Large intestine (tissue), 3 donors: ENCODE measurements at regions not wholly inside any gene's neighbourhood (a gene's known extent, or its start where the extent isn't known, plus 50 kb on each side); places are given as distances from the start of the nearest gene placed in this dataset.
"Not testable (repeated sequence)": the region's sequence is repeated elsewhere in the genome, so short reads cannot be mapped to it uniquely, and the experiment has no call there.

ENCODE experiments used
- DNase-seq, 2 donors: peaks; one replicate each; pipeline versions ENCODE4 v3.0.0 to v3.0.0-alpha.2; 2013
- H3K27ac ChIP-seq: one replicate; pipeline ENCODE4 v1.5.1; 2013; ENCODE audit warnings: low read length
- H3K27me3 ChIP-seq: 2 replicates; pipeline ENCODE4 v1.6.1; 2013; ENCODE audit warnings: low read length; ENCODE audit not compliant: control insufficient read depth, insufficient read depth
- H3K36me3 ChIP-seq: 2 replicates; pipeline ENCODE4 v1.6.1; 2013; ENCODE audit warnings: low read length; ENCODE audit not compliant: control insufficient read depth, insufficient read depth
- H3K4me1 ChIP-seq: one replicate; pipeline ENCODE4 v1.6.1; 2013; ENCODE audit warnings: low read length; ENCODE audit not compliant: control insufficient read depth, insufficient read depth
- H3K4me3 ChIP-seq: one replicate; pipeline ENCODE4 v1.5.1; 2013; ENCODE audit warnings: low read length
- H3K9me3 ChIP-seq: one replicate; pipeline ENCODE4 v1.6.1; 2013; ENCODE audit warnings: mild to moderate bottlenecking, low read depth, low read length, moderate library complexity; ENCODE audit not compliant: control insufficient read depth
- WGBS: methylation state at CpG from one replicate; pipeline ENCODE4 v1.1.5; 2013; ENCODE audit warnings: low lambda C conversion rate; ENCODE audit not compliant: insufficient coverage; 5-methylcytosine and 5-hydroxymethylcytosine counted together

DNA sequence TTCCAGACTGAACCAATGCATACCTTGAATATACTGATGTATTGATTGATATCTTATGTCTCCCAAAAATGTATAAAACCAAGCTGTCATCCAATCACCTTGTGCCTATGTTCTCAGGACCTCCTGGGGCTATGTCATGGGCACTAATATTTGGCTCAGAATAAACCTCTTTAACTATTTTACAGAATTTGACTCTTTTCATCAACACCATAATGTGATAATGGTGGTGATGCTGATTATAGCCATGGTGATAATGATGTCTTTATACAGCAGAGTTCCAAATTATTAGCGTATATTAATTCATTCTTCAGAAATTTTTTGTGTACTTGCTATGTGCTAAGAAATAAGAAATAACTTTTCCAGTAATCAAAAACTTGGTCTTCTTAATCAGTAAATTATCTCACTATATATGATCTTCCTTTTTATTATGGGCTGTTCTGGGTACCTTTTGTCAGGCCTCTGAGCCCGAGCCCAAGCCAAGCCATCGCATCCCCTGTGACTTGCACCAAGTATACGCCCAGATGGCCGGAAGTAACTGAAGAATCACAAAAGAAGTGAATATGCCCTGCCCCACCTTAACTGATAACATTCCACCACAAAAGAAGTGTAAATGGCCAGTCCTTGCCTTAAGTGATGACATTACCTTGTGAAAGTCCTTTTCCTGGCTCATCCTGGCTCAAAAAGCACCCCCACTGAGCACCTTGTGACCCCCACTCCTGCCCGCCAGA, 496.2 kb upstream of the MMS22L start:
- DNase-seq, H3K27ac ChIP-seq: not testable (repeated sequence)
- WGBS, result no CpG with 5 or more reads among the region's 6 CpGs

DNA sequence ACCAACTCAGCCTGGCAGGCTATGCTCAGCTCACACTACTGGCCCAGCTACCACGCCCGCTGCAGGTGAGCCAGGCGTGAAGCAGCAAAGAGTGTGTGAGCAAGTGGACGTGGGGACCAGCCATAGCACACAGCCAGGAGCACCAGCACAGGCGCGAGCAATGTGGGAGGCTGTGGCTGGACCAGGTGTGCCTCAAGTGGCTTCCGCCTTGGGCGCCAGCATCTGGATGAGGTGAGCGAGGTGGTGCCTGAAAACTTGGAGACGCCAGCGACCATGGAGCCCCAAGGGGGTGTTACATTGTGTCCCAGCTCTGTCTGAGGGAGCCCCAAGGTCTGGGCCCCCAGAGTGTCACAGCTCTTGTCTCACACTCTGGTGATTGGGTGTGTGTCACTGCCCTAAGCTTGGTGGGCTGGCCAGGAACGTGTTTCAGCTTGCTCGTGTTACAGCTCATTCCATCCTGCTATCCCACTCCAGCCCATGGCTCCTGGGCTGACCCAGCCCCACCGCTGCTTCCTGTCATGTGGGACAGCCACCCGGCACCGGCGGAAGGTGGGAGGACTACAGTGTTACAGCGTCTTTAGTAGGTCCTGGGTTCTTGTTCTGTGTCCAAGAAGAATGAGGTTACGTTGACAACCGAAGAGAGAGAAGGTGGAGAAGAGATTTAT, 508.0 kb upstream of the MMS22L start:
- WGBS, result 93% methylated on average over 3 of the region's 20 CpGs
- Histone ChIP-seq H3K4me3 (no peak overlapping the region), H3K9me3 (peaks cover 6% of the 10 kb centered on the region), H3K27ac (no peak overlapping the region), H3K36me3 (no peaks in the 10 kb centered on the region), H3K4me1 (no peaks in the 10 kb centered on the region), H3K27me3 (no peaks in the 10 kb centered on the region)
- DNase-seq, result no peak

More for the DNA sequence above, 496.2 kb upstream of the MMS22L start:
- not testable (repeated sequence) for H3K27me3 ChIP-seq, H3K4me3 ChIP-seq, H3K9me3 ChIP-seq, H3K4me1 ChIP-seq, H3K36me3 ChIP-seq

GRCh38 chr6:97805596-97805995, 522.6 kb upstream of the MMS22L start:
- Histone ChIP-seq H3K27ac (no peak overlapping the region), H3K4me1 (no peaks in the 10 kb centered on the region), H3K27me3 (no peaks in the 10 kb centered on the region), H3K9me3 (no peaks in the 10 kb centered on the region), H3K36me3 (no peaks in the 10 kb centered on the region), H3K4me3 (no peak overlapping the region)
- no peak for DNase-seq

DNA sequence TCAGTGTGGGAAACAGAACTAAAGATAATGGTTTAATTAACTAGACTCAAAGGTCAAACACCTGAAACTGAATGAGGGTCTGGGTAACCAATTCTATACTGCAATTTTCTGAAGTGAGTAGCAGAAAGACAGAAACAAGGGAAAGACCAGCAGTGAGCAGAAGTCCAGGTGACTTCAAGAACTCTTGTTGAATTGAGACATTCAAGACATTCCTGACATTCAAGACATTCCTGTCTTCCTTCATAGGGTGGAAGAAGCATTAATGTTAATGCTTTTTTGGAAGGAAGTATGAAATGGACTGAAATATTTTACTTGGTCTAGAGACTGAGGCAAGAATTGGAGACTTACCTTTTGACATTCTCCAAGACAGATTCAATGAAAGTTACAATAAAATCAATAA, 529.9 kb upstream of the MMS22L start:
- no peak overlapping the region for H3K4me3 ChIP-seq
- no peaks in the 10 kb centered on the region for H3K27me3 ChIP-seq
- H3K9me3 ChIP-seq, result no peaks in the 10 kb centered on the region
- no peaks in the 10 kb centered on the region for H3K36me3 ChIP-seq
- H3K27ac ChIP-seq, result no peak overlapping the region
- no peak for DNase-seq
- H3K4me1 ChIP-seq, result no peaks in the 10 kb centered on the region

DNA sequence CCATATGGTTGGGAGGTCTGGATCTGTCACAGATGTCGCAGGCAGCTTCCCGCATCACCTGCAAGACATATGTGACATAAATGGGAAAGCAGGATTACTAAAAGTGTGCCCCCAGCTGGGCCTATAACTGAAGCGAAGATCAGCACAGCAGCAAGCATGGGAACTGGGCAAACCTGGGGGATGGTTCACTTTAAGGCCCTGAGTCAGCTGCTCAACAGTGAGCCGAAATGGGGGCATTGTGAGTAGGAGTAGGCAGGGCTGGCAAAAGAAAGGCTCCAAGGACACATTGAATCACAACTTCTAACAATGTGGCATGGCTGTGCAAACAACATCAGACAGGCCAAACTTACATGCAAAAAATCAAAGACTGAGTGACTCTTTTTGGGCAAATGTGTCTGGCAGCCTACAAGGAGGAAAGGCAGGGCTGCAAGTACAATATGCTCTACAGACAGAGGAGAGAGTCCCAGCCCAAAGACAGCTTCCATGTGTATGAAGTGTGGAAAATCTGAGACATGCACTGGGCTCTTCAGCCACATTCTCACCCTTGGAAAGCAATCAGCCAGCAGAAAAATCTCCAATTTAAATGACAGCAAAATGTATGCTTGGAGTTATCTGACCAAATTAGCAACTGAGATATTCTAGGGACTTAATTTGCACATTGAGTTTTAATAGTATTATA, 531.0 kb upstream of the MMS22L start:
- Histone ChIP-seq H3K4me3 (no peak overlapping the region), H3K36me3 (no peaks in the 10 kb centered on the region), H3K9me3 (no peaks in the 10 kb centered on the region), H3K4me1 (no peaks in the 10 kb centered on the region), H3K27me3 (no peaks in the 10 kb centered on the region), H3K27ac (no peak overlapping the region)
- DNase-seq, result no peak
- WGBS, result no CpG with 5 or more reads among the region's 4 CpGs

- no peak overlapping the region for H3K4me3 ChIP-seq
- 80% methylated on average over 1 of the region's 2 CpGs for WGBS
- no peaks in the 10 kb centered on the region for H3K36me3 ChIP-seq
- no peaks in the 10 kb centered on the region for H3K27me3 ChIP-seq
- H3K27ac ChIP-seq, result no peak overlapping the region
- H3K4me1 ChIP-seq, result no peaks in the 10 kb centered on the region
- H3K9me3 ChIP-seq, result no peaks in the 10 kb centered on the region
- DNase-seq, result no peak
Observed at GRCh38 chr6:97815301-97815812, 532.3 kb upstream of the MMS22L start.

DNA sequence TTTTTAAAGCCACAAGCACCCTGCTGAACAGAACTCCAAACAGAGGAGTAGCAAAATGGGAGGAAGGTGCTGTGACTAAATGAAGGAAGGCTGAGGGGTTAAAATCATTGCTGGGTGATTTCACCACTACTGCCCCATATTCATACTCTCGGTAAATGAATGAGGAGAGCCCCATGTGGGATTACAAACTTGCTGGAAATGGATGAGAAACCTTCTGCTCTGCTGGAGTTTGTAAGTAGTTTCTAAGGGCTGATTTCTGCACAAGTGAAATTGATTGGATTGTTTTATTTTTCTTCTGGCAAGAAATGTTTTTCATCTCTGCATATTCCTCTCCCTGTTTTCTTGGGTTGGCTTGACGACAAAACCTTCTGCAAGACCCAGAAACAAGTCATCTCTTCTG, 533.5 kb upstream of the MMS22L start:
- Histone ChIP-seq H3K4me3 (no peak overlapping the region), H3K9me3 (no peaks in the 10 kb centered on the region), H3K36me3 (no peaks in the 10 kb centered on the region), H3K27ac (no peak overlapping the region), H3K4me1 (no peaks in the 10 kb centered on the region), H3K27me3 (no peaks in the 10 kb centered on the region)
- 80% methylated on average over 1 of the region's 2 CpGs for WGBS
- no peak for DNase-seq

DNA sequence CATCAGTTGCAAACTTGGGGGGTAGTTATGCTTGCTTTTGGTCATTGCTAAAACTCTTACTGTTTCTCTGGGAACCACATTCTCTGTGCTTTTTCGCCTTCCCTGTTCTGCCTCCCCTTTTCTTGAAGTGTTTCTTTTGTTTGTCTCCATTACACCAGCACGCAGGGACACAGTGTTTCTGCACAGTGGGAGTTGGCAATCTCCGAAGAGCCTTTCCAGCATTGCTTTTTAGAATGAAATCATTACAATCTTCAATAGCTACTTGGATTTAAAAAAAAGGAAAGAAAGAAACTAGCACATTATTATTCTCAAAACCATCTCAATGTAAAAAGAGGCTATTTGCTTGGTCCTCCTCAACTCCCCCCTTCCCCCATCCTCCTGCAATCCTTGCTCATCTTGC, 536.7 kb upstream of the MMS22L start:
- Histone ChIP-seq H3K4me1 (no peaks in the 10 kb centered on the region), H3K4me3 (no peak overlapping the region), H3K27me3 (no peaks in the 10 kb centered on the region), H3K9me3 (no peaks in the 10 kb centered on the region), H3K36me3 (no peaks in the 10 kb centered on the region), H3K27ac (no peak overlapping the region)
- no peak for DNase-seq
- WGBS, result 63% methylated on average over 1 of the region's 3 CpGs

- Histone ChIP-seq H3K36me3 (no peaks in the 10 kb centered on the region), H3K9me3 (no peaks in the 10 kb centered on the region), H3K4me3 (no peak overlapping the region), H3K27me3 (no peaks in the 10 kb centered on the region), H3K4me1 (no peaks in the 10 kb centered on the region), H3K27ac (no peak overlapping the region)
- 94% methylated on average over 4 of the region's 5 CpGs for WGBS
- no peak for DNase-seq
Observed at GRCh38 chr6:97820400-97820799, 537.4 kb upstream of the MMS22L start.

DNA sequence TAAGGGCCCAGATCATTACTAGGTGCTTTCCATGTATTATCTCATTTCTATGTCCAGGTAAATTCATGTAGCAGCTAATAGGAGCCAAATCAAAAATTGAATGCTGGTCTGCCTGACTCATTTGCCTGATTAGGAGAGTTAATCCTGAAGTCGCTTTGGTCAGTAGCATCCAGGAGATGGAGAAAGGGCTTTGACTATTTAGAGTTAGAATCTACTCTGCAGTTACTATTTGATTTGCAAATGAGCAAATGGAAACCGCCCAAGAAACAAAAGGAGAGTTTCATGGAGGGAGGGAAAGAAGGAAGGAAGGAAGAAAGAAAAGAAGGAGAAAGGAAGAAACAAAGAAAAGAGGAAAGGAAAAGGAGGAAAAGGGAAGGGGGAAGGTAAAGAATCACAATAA, 539.6 kb upstream of the MMS22L start:
- Histone ChIP-seq H3K27me3 (no peaks in the 10 kb centered on the region), H3K4me3 (no peak overlapping the region), H3K4me1 (no peaks in the 10 kb centered on the region), H3K9me3 (no peaks in the 10 kb centered on the region), H3K27ac (no peak overlapping the region), H3K36me3 (no peaks in the 10 kb centered on the region)
- 40% methylated on average over 1 of the region's 2 CpGs for WGBS
- DNase-seq, result no peak
